ENCODE measurements at regions not wholly inside any gene's neighbourhood (a gene's known extent, or its start where the extent isn't known, plus 50 kb on each side); places are given as distances from the start of the nearest gene placed in this dataset.

GRCh38 chr10:113259576-113260226 is 293.2 kb upstream of the HABP2 start:
- no peak for DNase-seq (ENCODE audit: low read depth)

GRCh38 chr10:113261161-113261560 is 291.7 kb upstream of the HABP2 start:
- no peak for DNase-seq (ENCODE audit: low read depth)

GRCh38 chr10:113261611-113262091 is 291.2 kb upstream of the HABP2 start:
- no peak for DNase-seq (ENCODE audit: low read depth)

- no peak for DNase-seq (ENCODE audit: low read depth)
Observed at GRCh38 chr10:113263056-113263455, 289.8 kb upstream of the HABP2 start.

- DNase-seq (ENCODE audit: low read depth), result no peak
Observed at GRCh38 chr10:113264333-113265131, 288.3 kb upstream of the HABP2 start.

GRCh38 chr10:113266147-113266546 is 286.7 kb upstream of the HABP2 start:
- no peak for DNase-seq (ENCODE audit: low read depth)

- no peak for DNase-seq (ENCODE audit: low read depth)
Observed at GRCh38 chr10:113267619-113268562, 285.0 kb upstream of the HABP2 start.

- no peak for DNase-seq (ENCODE audit: low read depth)
Observed at GRCh38 chr10:113269333-113269732, 283.5 kb upstream of the HABP2 start.

GRCh38 chr10:113272511-113272910 is 280.3 kb upstream of the HABP2 start:
- DNase-seq (ENCODE audit: low read depth), result no peak

GRCh38 chr10:113273181-113274163 is 279.4 kb upstream of the HABP2 start:
- no peak for DNase-seq (ENCODE audit: low read depth)

- no peak for DNase-seq (ENCODE audit: low read depth)
Observed at GRCh38 chr10:113274176-113274829, 278.6 kb upstream of the HABP2 start.

- no peak for DNase-seq (ENCODE audit: low read depth)
Observed at GRCh38 chr10:113278221-113278620, 274.6 kb upstream of the HABP2 start.

GRCh38 chr10:113278664-113279063 is 274.2 kb upstream of the HABP2 start:
- DNase-seq (ENCODE audit: low read depth), result no peak

- no peak for DNase-seq (ENCODE audit: low read depth)
Observed at GRCh38 chr10:113279262-113279661, 273.6 kb upstream of the HABP2 start.

GRCh38 chr10:113282564-113282963 is 270.3 kb upstream of the HABP2 start:
- DNase-seq (ENCODE audit: low read depth), result no peak

GRCh38 chr10:113283189-113283588 is 269.7 kb upstream of the HABP2 start:
- DNase-seq (ENCODE audit: low read depth), result no peak

- DNase-seq (ENCODE audit: low read depth), result no peak
Observed at GRCh38 chr10:113284635-113285034, 268.2 kb upstream of the HABP2 start.

GRCh38 chr10:113285305-113285704 is 267.5 kb upstream of the HABP2 start:
- no peak for DNase-seq (ENCODE audit: low read depth)

GRCh38 chr10:113287592-113287991 is 265.3 kb upstream of the HABP2 start:
- DNase-seq (ENCODE audit: low read depth), result no peak

GRCh38 chr10:113290137-113290536 is 262.7 kb upstream of the HABP2 start:
- no peak for DNase-seq (ENCODE audit: low read depth)

GRCh38 chr10:113291413-113291812 is 261.4 kb upstream of the HABP2 start:
- no peak for DNase-seq (ENCODE audit: low read depth)

Data from activated T-helper 1 cell treated with Interleukin-2 at 50 U/mL for 16 hours (primary cell).